ENCODE measurements at regions not wholly inside any gene's neighbourhood (a gene's known extent, or its start where the extent isn't known, plus 50 kb on each side); places are given as distances from the start of the nearest gene placed in this dataset.

DNA sequence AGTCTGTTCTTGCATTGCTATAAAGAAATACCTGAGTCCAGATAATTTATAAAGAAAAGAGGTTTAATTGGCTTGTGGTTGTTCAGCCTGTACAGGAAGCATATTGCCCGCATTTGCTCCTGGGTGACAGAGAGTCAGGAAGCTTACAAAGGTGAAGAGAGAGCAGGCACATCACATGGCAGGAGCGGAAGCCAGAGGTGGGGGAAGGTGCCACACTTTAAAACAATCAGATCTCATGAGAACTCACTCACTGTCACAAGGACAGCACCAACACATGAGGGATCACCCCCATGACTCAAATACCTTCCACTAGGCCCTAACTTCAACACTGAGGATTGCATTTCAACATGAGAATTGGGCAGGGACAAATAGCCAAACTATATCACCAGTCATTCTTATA lies 124.8 kb upstream of the COL5A2 start:
- Histone ChIP-seq H3K9me3 (no peaks in the 10 kb centered on the region), H3K36me3 (no peaks in the 10 kb centered on the region), H3K27me3 (no peaks in the 10 kb centered on the region), H3K27ac (no peak overlapping the region), H3K4me3 (no peak overlapping the region), H3K4me1 (peaks cover 0 to 2% (median 0%) of the 10 kb centered on the region in 4 donors)
- in situ Hi-C loops (cut with MboI; ENCODE audit: low pct_ligation_motif_present in 1 of 4, low pct_unique_long_range_greater_than_20kb in 1 of 4, low sequenced_read_pairs in 3 of 4) (no loop called here), intact Hi-C loops (cut with DNase I; ENCODE audit: low total_unique reads) (no loop called here)
- no peak for DNase-seq
- WGBS, 2 donors (ENCODE audit: low coverage in 1 of 2) = 73 to 86% methylated on average over 2 of the region's 2 CpGs
- TF ChIP-seq, protein P1, sequence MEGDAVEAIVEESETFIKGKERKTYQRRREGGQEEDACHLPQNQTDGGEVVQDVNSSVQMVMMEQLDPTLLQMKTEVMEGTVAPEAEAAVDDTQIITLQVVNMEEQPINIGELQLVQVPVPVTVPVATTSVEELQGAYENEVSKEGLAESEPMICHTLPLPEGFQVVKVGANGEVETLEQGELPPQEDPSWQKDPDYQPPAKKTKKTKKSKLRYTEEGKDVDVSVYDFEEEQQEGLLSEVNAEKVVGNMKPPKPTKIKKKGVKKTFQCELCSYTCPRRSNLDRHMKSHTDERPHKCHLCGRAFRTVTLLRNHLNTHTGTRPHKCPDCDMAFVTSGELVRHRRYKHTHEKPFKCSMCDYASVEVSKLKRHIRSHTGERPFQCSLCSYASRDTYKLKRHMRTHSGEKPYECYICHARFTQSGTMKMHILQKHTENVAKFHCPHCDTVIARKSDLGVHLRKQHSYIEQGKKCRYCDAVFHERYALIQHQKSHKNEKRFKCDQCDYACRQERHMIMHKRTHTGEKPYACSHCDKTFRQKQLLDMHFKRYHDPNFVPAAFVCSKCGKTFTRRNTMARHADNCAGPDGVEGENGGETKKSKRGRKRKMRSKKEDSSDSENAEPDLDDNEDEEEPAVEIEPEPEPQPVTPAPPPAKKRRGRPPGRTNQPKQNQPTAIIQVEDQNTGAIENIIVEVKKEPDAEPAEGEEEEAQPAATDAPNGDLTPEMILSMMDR (IDR thresholded peaks at IDR 0.05) = no peak
- TF ChIP-seq EP300 (IDR thresholded peaks at IDR 0.05; ENCODE audit: low read depth) (no peak), POLR2A (IDR thresholded peaks at IDR 0.05) (no peak)

DNA sequence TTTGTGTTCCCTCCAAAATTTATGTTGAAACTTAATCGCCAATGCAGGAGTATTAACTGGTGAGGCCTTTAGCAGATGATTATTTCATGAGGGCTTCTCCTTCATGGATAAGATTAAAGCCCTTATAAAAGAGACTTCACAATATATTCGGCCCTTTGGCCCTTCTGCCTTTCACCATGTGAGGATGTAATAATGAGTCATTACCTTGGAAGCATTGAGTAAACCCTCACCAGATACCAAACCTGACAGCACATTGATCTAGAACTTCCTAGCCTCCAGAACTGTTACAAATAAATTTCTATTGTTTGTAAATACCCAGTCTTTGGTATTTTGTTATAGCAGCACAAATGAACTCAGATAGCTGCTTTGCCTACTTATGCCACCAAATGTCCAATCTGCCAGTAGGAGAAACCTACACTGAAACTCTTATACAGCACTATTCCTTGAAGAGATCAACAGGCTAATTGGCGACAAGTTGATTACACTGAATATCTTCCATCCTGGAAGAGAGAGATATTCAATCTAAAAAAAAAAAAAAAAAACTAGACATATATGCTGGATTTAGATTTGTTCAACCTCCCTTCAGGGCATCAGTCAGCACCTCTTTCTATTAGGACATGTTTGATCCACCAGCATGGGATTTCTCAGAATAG lies 125.9 kb upstream of the COL5A2 start:
- no peaks in the 10 kb centered on the region for H3K36me3 ChIP-seq
- H3K4me1 ChIP-seq = peaks cover 0 to 3% (median 0%) of the 10 kb centered on the region in 4 donors
- H3K4me3 ChIP-seq = no peak overlapping the region
- WGBS, 2 donors (ENCODE audit: low coverage in 1 of 2) = 83 to 85% methylated on average over 2 to 3 of the region's 3 CpGs
- H3K27me3 ChIP-seq = no peaks in the 10 kb centered on the region
- intact Hi-C loops (cut with DNase I; ENCODE audit: low total_unique reads) (no loop called here), in situ Hi-C loops (cut with MboI; ENCODE audit: low pct_ligation_motif_present in 1 of 4, low pct_unique_long_range_greater_than_20kb in 1 of 4, low sequenced_read_pairs in 3 of 4) (no loop called here)
- no peak overlapping the region for H3K27ac ChIP-seq
- no peaks in the 10 kb centered on the region for H3K9me3 ChIP-seq
- TF ChIP-seq EP300 (IDR thresholded peaks at IDR 0.05; ENCODE audit: low read depth) (no peak), POLR2AphosphoS5 (IDR thresholded peaks at IDR 0.05) (no peak), POLR2A (IDR thresholded peaks at IDR 0.05) (no peak)
- TF ChIP-seq, protein P1 (IDR thresholded peaks at IDR 0.05) = no peak
- DNase-seq = no peak

DNA sequence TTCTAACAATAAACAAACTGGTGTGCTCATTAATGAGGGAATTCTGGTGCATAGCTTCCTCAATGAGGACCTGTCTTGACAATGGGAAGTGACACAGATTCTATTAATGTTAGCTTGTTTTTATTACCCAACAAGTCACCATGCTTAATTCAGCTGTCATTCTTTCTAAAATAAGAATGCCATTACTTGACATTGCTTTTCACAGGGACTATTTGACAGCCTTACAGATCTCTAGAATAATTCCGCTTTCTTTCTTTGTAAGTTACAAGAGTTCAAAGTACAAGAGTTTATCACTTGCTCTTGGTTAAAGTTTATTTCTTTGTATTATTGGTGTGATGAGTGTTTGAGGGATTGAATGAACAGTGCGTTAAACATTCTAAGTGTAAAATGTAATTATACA lies 127.0 kb upstream of the COL5A2 start:
- no peaks in the 10 kb centered on the region for H3K9me3 ChIP-seq
- H3K4me3 ChIP-seq = no peak overlapping the region
- no peaks in the 10 kb centered on the region for H3K36me3 ChIP-seq
- no peak for DNase-seq
- 68 to 69% methylated on average over 2 of the region's 2 CpGs for WGBS, 2 donors (ENCODE audit: low coverage in 1 of 2)
- H3K27ac ChIP-seq = no peak overlapping the region
- no peaks in the 10 kb centered on the region for H3K27me3 ChIP-seq
- intact Hi-C loops (cut with DNase I; ENCODE audit: low total_unique reads) (no loop called here), in situ Hi-C loops (cut with MboI; ENCODE audit: low pct_ligation_motif_present in 1 of 4, low pct_unique_long_range_greater_than_20kb in 1 of 4, low sequenced_read_pairs in 3 of 4) (no loop called here)
- H3K4me1 ChIP-seq = peaks cover 0 to 3% (median 0%) of the 10 kb centered on the region in 4 donors
- TF ChIP-seq POLR2AphosphoS5 (IDR thresholded peaks at IDR 0.05) (no peak), EP300 (IDR thresholded peaks at IDR 0.05; ENCODE audit: low read depth) (no peak)
- TF ChIP-seq, protein P1 (IDR thresholded peaks at IDR 0.05) = no peak

DNA sequence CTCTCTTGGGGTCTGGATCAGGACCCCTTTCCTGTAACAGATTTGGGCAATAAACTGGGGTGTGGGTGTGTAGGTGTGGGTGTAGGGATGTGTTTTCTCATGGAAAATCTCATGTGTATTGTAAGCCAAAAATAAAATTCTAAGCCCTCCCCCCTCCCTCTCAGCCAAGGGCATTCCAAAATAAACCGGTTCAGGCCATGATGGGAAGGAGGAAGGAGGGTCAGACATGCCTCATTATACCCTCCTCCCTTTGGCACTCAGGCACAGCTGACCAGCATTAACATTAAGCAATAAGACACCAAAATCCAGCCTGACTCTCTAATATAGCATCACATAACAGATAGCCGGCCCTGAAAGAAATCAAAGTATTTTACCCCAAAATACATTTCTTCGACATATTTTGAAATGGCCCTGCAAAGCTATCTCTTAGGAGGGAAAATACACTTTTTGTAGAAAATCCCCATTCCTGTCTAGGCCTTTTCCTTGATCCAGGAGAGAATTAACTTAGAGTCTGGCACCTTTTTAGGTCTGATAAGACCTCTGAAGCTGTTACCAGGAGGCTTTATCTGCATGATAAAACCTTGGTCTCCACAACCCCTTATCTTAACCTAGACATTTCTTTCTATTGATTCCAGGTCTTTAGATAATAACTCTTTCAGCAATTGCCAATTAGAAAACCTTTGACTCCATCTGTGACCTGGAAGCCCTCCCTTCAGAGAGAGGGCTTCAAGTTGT lies 128.7 kb upstream of the COL5A2 start:
- intact Hi-C loops (cut with DNase I; ENCODE audit: low total_unique reads) = no loop called here
- DNase-seq = no peak
- H3K27me3 ChIP-seq = no peaks in the 10 kb centered on the region

More for the DNA sequence above, 128.7 kb upstream of the COL5A2 start:
- H3K4me3 ChIP-seq = no peak overlapping the region
- WGBS, 2 donors (ENCODE audit: low coverage in 1 of 2) = 88 to 93% methylated on average over 3 of the region's 3 CpGs
- H3K4me1 ChIP-seq = peaks cover 0 to 3% (median 0%) of the 10 kb centered on the region in 4 donors
- H3K27ac ChIP-seq = no peak overlapping the region
- TF ChIP-seq, protein P1 (IDR thresholded peaks at IDR 0.05) = no peak
- TF ChIP-seq POLR2AphosphoS5 (IDR thresholded peaks at IDR 0.05) = no peak
- TF ChIP-seq POLR2A (IDR thresholded peaks at IDR 0.05) = no peak
- no peak for TF ChIP-seq EP300 (IDR thresholded peaks at IDR 0.05; ENCODE audit: low read depth)
- in situ Hi-C loops (cut with MboI; ENCODE audit: low pct_ligation_motif_present in 1 of 4, low pct_unique_long_range_greater_than_20kb in 1 of 4, low sequenced_read_pairs in 3 of 4) = no loop called here
- no peaks in the 10 kb centered on the region for H3K36me3 ChIP-seq
- H3K9me3 ChIP-seq = no peaks in the 10 kb centered on the region

All from transverse colon (tissue), 4 donors.